GM19372 (cell line): ENCODE measurements at regions not wholly inside any gene's neighbourhood (a gene's known extent, or its start where the extent isn't known, plus 50 kb on each side); places are given as distances from the start of the nearest gene placed in this dataset.
"Not testable (repeated sequence)": the region's sequence is repeated elsewhere in the genome, so short reads cannot be mapped to it uniquely, and the experiment has no call there.

Experiments
- ATAC-seq: cut with Tn5 transposase; IDR thresholded peaks from one replicate; pipeline ENCODE4 v1.9.1; 2021; ENCODE audit warnings: mild to moderate bottlenecking, low read depth, moderate library complexity; ENCODE audit not compliant: unreplicated experiment

- no peak for ATAC-seq
Measured at GRCh38 chr1:187038784-187039183, 210.0 kb downstream of the PLA2G4A start.

- no peak for ATAC-seq
Measured at GRCh38 chr1:187041104-187041503, 212.4 kb downstream of the PLA2G4A start.

DNA sequence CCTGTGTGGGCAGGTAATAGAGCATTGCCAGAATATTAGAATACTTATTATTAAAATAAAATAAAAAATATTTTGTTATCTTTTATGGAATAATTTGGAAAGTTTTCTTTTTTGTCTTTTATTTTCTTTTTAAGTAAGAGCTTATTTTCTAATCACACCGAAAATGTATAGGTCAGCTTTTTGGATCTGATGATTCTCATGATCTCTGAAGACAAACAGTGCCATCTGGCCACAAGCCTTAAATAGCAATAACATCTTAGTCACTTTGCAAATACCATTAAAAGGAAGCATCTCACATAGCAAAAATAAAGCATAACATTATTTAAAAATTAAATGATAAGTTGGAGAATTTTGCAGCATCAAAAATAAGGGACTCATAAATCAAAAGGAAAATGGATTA lies 213.8 kb downstream of the PLA2G4A start:
- ATAC-seq = no peak

DNA sequence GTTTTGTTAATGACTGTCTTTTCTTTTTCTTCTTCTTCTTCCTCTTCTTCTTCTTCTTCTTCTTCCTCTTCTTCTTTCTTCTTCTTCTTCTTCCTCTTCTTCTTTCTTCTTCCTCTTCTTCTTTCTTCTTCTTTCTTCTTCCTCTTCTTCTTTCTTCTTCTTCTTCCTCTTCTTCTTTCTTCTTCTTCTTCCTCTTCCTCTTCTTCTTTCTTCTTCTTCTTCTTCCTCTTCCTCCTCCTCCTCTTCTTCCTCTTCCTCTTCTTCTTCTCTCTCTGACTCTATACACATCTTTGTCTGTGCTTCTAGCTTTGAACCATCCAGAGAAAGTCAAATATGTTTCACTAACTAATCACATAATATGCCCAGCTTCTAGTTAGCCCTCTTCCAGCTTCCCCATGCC lies 214.7 kb downstream of the PLA2G4A start:
- not testable (repeated sequence) for ATAC-seq

DNA sequence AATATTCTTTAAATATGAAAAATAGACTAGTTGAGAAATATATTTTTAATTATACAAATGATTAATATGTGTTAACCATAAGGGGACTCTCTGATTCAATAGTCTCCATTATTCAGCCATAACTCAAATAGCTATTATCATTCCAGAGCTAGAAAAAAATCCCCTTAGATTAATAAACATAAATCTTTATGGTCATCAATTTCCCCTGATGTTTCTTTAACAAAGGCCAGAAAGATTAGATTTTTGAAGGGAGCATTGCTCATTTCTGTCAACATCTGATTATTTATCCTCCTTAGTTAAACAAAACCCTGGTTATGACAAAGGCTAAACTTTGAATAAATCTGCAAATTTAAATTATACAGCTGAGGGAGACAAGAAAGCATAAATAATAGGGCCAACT lies 215.7 kb downstream of the PLA2G4A start:
- ATAC-seq = no peak

DNA sequence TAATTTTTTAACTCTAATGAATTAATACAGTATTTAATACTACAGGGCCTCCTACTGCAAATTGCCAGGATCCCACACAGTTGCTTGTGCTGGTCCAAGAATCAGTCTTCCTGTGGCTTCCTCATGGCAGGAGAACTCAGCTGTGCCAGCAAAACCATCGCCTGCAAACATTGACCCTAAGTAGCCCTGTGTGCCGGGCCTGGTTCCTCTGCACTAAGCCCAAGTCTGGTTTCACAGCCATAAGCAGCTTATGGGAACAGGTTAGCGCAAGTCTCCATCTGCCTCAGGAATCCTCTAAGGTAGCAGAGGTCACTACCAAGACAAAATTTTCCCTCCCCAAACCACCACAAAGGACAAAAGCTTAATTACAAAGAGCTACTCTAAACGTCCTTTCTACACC lies 216.6 kb downstream of the PLA2G4A start:
- ATAC-seq = no peak

DNA sequence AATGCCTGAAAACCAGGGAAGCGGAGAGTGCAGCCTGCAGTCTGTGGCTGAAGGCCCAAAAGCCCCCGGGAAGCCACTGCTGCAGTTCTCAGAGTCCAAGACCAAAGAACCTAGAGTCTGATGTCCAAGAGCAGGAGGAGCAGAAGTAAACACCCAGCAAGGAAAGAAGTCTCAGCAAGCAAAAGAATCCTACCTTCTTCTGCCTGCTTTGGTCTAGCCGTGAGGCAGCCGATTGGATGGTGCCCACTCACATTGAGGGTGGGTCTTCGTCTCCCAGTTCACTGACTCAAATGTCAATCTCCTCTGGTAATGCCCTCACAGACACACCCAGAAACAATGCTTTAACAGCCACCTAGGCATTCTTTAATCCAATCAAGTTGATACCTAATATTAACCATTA lies 217.5 kb downstream of the PLA2G4A start:
- ATAC-seq = no peak

GRCh38 chr1:187047298-187047697 lies 218.5 kb downstream of the PLA2G4A start:
- ATAC-seq = no peak

DNA sequence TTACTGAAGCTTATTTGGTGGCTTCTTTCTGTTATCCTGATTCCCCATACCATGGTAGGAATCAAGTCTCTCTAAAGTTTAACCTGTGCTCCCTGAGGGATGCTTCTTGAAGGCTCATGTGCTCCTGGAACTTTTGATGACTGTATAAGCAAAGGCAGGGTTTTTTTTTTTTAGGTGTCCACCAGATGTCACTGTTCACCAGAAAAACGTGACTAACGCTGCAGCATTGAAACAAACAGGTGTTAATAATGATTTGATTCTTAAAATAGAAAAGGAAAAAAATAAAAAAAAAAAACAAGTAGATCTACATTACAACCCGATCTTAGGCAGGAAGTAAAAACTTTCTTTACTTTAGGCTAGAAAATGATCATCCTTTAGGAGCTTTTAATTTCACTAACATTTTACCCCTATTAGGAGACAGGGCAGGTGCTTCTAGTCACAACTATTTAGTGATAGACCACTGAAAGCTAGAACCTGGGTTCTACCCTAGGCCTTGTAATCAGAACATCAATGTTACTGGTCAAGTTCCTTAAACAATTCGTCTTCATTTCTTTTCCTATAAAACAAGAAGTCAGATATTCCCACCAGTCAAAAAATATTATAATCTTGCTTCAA lies 223.0 kb downstream of the PLA2G4A start:
- ATAC-seq = peak; percentile 87

DNA sequence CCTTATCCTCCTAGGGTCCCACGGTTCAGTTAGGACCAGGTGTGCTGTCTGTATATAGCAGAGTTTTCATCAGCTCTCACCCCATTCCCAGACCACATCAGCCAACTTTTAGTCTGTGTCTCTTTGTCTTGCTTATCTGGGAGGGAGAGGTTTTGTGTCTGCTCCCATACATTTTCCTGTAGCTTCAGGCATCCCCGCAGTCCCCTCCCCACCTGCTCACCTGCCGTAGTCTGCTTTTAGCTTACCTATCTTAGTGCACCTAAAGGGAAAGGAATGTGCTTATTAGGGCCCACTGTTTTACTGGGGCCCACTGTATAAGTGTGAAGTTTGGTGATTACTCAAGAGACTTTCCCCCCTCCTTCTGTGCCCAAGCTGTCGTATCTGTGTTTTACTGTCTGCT lies 225.1 kb downstream of the PLA2G4A start:
- no peak for ATAC-seq

DNA sequence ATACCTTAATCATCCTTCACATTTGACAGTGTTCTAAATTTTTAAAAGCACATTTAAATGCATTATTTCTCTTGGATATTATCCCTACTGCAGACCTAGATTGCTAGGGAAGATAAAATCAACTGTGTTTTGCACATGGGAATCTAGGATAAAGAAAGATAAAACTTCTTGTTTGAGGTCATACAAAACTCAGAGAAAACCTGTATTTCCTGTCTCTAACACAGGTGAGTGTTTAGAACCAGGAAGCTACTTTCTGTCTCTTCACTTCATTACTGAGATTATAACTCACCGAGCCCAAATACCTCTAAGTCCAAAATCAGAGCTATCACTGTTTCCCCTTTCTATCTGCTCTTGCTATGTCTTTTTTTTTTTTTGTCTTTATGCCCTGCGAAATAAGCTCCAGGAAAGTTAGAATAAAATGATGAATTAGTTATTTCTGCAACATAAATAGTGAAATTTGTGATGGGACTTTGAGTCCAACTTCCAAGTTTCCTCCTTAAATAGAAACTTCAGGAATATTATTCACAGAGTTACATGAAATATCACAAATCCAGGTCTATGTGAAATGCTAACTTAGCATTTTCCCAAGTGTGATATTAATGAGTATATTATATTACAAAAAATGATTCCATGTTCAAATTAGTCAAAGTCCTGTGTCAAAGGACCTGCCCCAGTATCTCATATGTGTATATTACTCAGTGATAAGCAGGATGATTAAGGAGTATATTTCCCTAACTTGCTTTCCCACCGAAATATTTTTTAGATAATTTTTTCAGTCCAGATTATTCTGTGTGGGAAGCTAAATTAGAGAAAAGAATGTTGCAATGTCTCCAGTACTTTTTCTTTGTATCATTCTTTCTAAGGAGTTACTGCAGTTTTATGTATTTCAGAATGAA lies 226.4 kb downstream of the PLA2G4A start:
- ATAC-seq = no peak

DNA sequence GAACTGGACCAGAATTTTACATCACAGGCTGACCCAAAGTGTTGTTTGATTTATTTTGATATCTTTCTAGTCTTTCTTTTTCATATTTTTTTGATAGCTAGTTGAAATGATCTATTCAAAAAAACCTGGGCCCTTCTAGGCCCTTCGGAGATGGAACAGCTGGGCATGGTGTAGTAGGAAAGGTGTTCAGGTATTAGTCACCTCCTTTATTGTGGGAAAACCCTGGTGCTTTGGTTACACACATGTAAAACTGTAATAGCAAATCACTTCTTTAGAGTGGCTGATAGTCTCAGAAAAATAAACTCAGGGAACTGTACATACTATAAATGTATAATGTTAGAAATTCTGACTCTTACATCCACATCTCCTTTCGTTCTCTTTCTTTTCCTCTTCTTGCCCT lies 234.5 kb downstream of the PLA2G4A start:
- ATAC-seq = no peak

DNA sequence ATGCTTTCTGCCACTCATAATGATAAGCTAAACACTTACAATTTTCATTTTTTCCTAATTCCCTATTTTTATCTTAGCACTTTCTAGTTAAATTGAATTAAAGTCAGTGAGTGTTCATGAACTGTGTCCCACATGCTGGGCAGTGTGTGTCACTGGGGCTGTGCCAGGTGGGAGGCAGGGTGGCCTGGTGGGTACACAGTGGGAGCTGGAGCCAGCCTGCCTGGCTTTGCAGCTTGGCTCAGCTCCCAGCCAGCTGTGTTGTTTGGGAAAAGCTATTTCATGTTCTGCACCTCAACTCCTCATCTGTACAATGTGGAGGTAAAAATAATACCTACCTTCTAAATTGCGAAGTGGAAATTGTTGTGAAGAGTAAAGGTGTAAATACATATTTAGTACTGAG lies 238.4 kb downstream of the PLA2G4A start:
- no peak for ATAC-seq

DNA sequence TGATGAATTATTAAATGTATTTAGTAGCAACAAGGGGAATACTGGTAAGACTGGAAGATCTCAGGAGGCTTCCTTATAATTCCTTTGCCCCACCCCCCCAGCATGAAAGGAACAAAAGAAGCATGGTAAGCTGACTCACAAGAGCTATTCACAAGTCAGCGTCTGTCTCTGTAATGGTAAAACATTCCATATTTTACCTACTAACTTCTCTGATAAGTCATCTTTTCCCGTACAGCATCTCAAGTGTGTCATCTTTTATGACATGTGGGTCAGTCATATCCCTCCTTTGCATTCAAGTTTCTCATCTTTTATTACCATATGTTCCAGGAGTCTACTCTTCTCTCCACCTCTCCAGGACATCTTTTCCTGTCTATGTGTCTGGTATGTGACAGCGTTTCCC lies 241.3 kb downstream of the PLA2G4A start:
- no peak for ATAC-seq

DNA sequence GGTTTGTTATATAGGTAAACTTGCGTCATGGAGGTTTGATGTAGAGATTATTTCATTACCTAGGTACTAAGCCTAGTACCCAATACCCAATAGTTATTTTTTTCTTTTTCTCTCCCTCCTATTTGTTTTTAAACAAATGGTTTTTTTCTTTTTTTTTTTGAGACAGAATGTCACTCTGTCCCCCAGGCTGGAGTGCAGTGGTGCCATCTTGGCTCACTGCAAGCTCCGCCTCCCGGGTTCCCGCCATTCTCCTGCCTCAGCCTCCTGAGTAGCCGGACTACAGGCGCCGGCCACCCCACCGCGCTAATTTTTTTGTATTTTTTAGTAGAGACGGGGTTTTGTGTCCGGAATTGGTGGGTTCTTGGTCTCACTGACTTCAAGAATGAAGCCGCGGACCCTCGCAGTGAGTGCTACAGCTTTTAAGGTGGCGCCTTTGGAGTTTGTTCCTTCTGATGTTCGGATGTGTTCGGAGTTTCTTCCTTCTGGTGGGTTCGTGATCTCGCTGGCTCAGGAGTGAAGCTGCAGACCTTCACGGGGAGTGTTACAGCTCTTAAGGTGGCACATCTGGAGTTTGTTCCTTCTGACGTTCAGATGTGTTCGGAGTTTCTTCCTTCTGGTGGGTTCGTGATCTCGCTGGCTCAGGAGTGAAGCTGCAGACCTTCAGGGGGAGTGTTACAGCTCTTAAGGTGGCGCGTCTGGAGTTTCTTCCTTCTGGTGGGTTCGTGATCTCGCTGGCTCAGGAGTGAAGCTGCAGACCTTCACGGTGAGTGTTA lies 243.7 kb downstream of the PLA2G4A start:
- not testable (repeated sequence) for ATAC-seq

DNA sequence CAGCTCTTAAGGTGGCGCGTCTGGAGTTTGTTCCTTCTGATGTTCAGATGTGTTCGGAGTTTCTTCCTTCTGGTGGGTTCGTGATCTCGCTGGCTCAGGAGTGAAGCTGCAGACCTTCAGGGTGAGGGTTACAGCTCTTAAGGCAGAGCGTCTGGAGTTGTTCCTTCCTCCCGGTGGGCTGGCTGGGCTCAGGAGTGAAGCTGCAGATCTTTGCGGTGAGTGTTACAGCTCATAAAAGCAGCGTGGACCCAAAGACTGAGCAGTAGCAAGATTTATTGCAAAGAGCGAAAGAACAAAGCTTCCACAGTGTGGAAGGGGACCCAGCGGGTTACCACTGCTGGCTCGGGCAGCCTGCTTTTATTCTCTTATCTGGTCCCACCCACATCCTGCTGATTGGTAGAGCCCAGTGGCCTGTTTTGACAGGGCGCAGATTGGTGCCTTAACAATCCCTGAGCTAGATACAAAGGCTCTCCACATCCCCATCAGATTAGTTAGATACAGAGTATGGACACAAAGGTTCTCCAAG lies 244.3 kb downstream of the PLA2G4A start:
- not testable (repeated sequence) for ATAC-seq

DNA sequence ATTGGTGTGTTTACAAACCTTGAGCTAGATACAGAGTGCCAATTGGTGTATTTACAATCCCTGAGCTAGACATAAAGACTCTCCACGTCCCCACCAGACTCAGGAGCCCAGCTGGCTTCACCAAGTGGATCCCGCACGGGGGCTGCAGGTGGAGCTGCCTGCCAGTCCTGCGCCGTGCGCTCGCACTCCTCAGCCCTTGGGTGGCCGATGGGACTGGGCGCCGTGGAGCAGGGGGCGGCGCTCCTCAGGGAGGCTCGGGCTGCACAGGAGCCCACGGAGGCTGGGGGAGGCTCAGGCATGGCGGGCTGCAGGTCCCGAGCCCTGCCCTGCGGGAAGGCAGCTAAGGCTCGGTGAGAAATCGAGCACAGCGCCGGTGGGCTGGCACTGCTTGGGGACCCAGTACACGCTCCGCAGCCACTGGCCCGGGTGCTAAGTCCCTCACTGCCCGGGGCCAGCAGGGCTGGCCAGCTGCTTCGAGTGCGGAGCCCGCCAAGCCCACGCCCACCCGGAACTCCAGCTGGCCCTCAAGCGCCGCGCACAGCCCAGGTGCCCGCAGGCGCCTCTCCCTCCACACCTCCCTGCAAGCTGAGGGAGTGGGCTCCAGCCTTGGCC lies 245.0 kb downstream of the PLA2G4A start:
- ATAC-seq = not testable (repeated sequence)

- no peak for ATAC-seq
Measured at GRCh38 chr1:187074445-187075048, 245.8 kb downstream of the PLA2G4A start.

DNA sequence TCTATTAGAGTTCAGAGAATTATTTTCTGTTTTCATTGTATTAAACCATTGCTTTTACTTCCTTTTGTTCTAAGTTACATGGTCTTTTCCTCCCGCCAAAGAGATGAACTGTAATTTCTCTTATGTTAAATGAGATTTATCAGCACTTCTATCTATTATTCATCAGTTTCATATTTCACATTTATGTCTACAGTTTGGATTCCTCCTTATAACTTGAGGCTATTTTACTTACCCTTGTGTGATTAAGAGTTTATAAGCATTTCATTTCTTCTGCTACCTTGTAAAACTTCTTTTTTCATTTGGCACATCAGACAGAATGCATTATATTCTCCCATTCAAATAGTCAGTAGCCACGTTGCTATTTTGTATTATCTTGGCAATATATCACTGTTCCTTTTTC lies 248.2 kb downstream of the PLA2G4A start:
- no peak for ATAC-seq

GRCh38 chr1:187078321-187078720 lies 249.6 kb downstream of the PLA2G4A start:
- no peak for ATAC-seq
